GM18870 (cell line): ENCODE measurements at regions not wholly inside any gene's neighbourhood (a gene's known extent, or its start where the extent isn't known, plus 50 kb on each side); places are given as distances from the start of the nearest gene placed in this dataset.
"Not testable (repeated sequence)": the region's sequence is repeated elsewhere in the genome, so short reads cannot be mapped to it uniquely, and the experiment has no call there.

Experiments used
- ATAC-seq: cut with Tn5 transposase; IDR thresholded peaks from one replicate; pipeline ENCODE4 v1.9.1; 2021; ENCODE audit warnings: moderate library complexity; ENCODE audit not compliant: unreplicated experiment

- no peak for ATAC-seq
Measured at GRCh38 chr16:48011466-48011865, 144.3 kb downstream of the ABCC12 start.

- no peak for ATAC-seq
Measured at GRCh38 chr16:48008011-48008525, 147.7 kb downstream of the ABCC12 start.

GRCh38 chr16:48004141-48004695, 151.6 kb downstream of the ABCC12 start:
- no peak for ATAC-seq

GRCh38 chr16:48003206-48003907, 152.4 kb downstream of the ABCC12 start:
- ATAC-seq = no peak

GRCh38 chr16:48001324-48001895, 154.4 kb downstream of the ABCC12 start:
- ATAC-seq = no peak

- no peak for ATAC-seq
Measured at GRCh38 chr16:48000622-48001021, 155.2 kb downstream of the ABCC12 start.

- no peak for ATAC-seq
Measured at GRCh38 chr16:47999595-47999994, 156.2 kb downstream of the ABCC12 start.

- no peak for ATAC-seq
Measured at GRCh38 chr16:47995354-47995753, 160.4 kb downstream of the ABCC12 start.

- ATAC-seq = no peak
Measured at GRCh38 chr16:47991491-47991890, 164.3 kb downstream of the ABCC12 start.

- ATAC-seq = no peak
Measured at GRCh38 chr16:47990676-47991075, 165.1 kb downstream of the ABCC12 start.

- no peak for ATAC-seq
Measured at GRCh38 chr16:47987136-47987535, 168.7 kb downstream of the ABCC12 start.

GRCh38 chr16:47986031-47986430, 169.8 kb downstream of the ABCC12 start:
- no peak for ATAC-seq

GRCh38 chr16:47984669-47985068, 171.1 kb downstream of the ABCC12 start:
- ATAC-seq = no peak

GRCh38 chr16:47983999-47984580, 171.7 kb downstream of the ABCC12 start:
- no peak for ATAC-seq

- ATAC-seq = no peak
Measured at GRCh38 chr16:47980212-47980611, 175.6 kb downstream of the ABCC12 start.

- no peak for ATAC-seq
Measured at GRCh38 chr16:47979616-47980182, 176.1 kb downstream of the ABCC12 start.

- no peak for ATAC-seq
Measured at GRCh38 chr16:47979164-47979520, 176.7 kb downstream of the ABCC12 start.

- no peak for ATAC-seq
Measured at GRCh38 chr16:47978491-47979163, 177.2 kb downstream of the ABCC12 start.

- no peak for ATAC-seq
Measured at GRCh38 chr16:47977802-47978201, 178.0 kb downstream of the ABCC12 start.

- no peak for ATAC-seq
Measured at GRCh38 chr16:47976636-47977210, 179.1 kb downstream of the ABCC12 start.

GRCh38 chr16:47974971-47975370, 180.8 kb downstream of the ABCC12 start:
- ATAC-seq = not testable (repeated sequence)
